Liver (tissue), 3 donors: ENCODE measurements at regions not wholly inside any gene's neighbourhood (a gene's known extent, or its start where the extent isn't known, plus 50 kb on each side); places are given as distances from the start of the nearest gene placed in this dataset.

Source experiments
- ATF3 ChIP-seq: IDR thresholded peaks from 2 replicates; pipeline ENCODE4 v1.6.1; 2016; ENCODE audit warnings: antibody characterized with exemption
- EGR1 ChIP-seq, 2 donors: IDR thresholded peaks; 2 replicates each; pipeline ENCODE4 v1.6.1; 2016 to 2018; ENCODE audit warnings: antibody characterized with exemption in 2 of 2, low read depth in 2 of 2
- MAX ChIP-seq: IDR thresholded peaks from 2 replicates; pipeline ENCODE4 v1.6.1; 2016; ENCODE audit warnings: antibody characterized with exemption
- SP1 ChIP-seq: IDR thresholded peaks from 2 replicates; pipeline ENCODE4 v1.6.1; 2018; ENCODE audit warnings: antibody characterized with exemption, mild to moderate bottlenecking
- TAF1 ChIP-seq: conservative IDR thresholded peaks from 2 replicates; pipeline ENCODE4 v1.6.1; 2016; ENCODE audit warnings: antibody characterized with exemption, mild to moderate bottlenecking
- YY1 ChIP-seq: IDR thresholded peaks from 2 replicates; pipeline ENCODE4 v1.6.1; 2016; ENCODE audit warnings: antibody characterized with exemption, mild to moderate bottlenecking
- TF ChIP-seq, protein P1 (sequence below): fragments of 150-350 bp; IDR thresholded peaks from 2 replicates; pipeline ENCODE4 v1.5.1; 2017; ENCODE audit warnings: improper control_type of control experiment, low read depth, low read length; ENCODE audit not compliant: missing input control
- donor health status: healthy.
- donor health status: healthy.

- TF ChIP-seq, protein P1, sequence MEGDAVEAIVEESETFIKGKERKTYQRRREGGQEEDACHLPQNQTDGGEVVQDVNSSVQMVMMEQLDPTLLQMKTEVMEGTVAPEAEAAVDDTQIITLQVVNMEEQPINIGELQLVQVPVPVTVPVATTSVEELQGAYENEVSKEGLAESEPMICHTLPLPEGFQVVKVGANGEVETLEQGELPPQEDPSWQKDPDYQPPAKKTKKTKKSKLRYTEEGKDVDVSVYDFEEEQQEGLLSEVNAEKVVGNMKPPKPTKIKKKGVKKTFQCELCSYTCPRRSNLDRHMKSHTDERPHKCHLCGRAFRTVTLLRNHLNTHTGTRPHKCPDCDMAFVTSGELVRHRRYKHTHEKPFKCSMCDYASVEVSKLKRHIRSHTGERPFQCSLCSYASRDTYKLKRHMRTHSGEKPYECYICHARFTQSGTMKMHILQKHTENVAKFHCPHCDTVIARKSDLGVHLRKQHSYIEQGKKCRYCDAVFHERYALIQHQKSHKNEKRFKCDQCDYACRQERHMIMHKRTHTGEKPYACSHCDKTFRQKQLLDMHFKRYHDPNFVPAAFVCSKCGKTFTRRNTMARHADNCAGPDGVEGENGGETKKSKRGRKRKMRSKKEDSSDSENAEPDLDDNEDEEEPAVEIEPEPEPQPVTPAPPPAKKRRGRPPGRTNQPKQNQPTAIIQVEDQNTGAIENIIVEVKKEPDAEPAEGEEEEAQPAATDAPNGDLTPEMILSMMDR = no peak
- TF ChIP-seq ATF3 = no peak
- no peak for TF ChIP-seq YY1
- no peak for TF ChIP-seq MAX
- no peak for TF ChIP-seq TAF1
- no peak for TF ChIP-seq EGR1 (IDR thresholded peaks at IDR 0.05; ENCODE audit: low read depth in 2 of 2)
- no peak for TF ChIP-seq SP1
Measured at GRCh38 chr7:63077841-63078240, 920.8 kb upstream of the ZNF722 start.
